SK-N-SH (cell line): ENCODE measurements at regions not wholly inside any gene's neighbourhood (a gene's known extent, or its start where the extent isn't known, plus 50 kb on each side); places are given as distances from the start of the nearest gene placed in this dataset.

Experiments
- CTCF ChIA-PET: fragments of 300-600, 350-600 bp; formaldehyde crosslinking; extraction: SDS; loops from one replicate; lab custom pipeline; 2021; lab: Yijun Ruan, JAX
- POLR2A ChIA-PET: fragments of 350-600 bp; sonication (Branson Sonifier 250); formaldehyde crosslinking; extraction: SDS; loops from one replicate; lab custom pipeline; 2020; ENCODE audit warnings: antibody characterized with exemption, inconsistent platforms; lab: Yijun Ruan, JAX
- DNase-seq: peaks from one replicate; pipeline ENCODE4 v3.0.0; 2012
- H2AFZ ChIP-seq: fragments of 200-600 bp; sonication (generic); 2 replicates; pipeline ENCODE4 v1.8.1; 2016; ENCODE audit warnings: antibody characterized with exemption, mild to moderate bottlenecking, low read depth
- H3F3A ChIP-seq: fragments of 200-600 bp; sonication (generic); replicated peaks from 2 replicates; pipeline ENCODE3; 2016; ENCODE audit warnings: antibody characterized with exemption, mild to moderate bottlenecking; ENCODE audit not compliant: insufficient read depth
- H3K27ac ChIP-seq, 2 experiments: fragments of 200-500 bp in 1 of 2; fragments of 200-600 bp in 1 of 2; sonication (Bioruptor generic) in 1 of 2; sonication (generic), shearing (Covaris generic) in 1 of 2; 2 replicates each; pipeline versions ENCODE4 v1.5.1 to v1.6.1; 2014 to 2016; ENCODE audit warnings: low read depth in 2 of 2, inconsistent platforms in 1 of 2, low read length in 1 of 2, mild to moderate bottlenecking in 1 of 2, mixed read lengths in 1 of 2
- H3K27me3 ChIP-seq: fragments of 200-600 bp; sonication (generic), shearing (Covaris generic); 2 replicates; pipeline ENCODE4 v1.6.1; 2016; ENCODE audit warnings: mixed run types; ENCODE audit not compliant: insufficient read depth
- H3K36me3 ChIP-seq, 2 experiments: fragments of 200-500 bp in 1 of 2; fragments of 200-600 bp in 1 of 2; sonication (Bioruptor generic) in 1 of 2; sonication (generic) in 1 of 2; replicated peaks in 1 of 2; 2 replicates each; pipeline versions ENCODE3 to v1.5.1; 2014 to 2016; ENCODE audit warnings: low read length in 1 of 2, mild to moderate bottlenecking in 1 of 2; ENCODE audit not compliant: insufficient read depth in 2 of 2, control insufficient read depth in 1 of 2
- H3K4me1 ChIP-seq, 2 experiments: fragments of 200-500 bp in 1 of 2; fragments of 200-600 bp in 1 of 2; sonication (Bioruptor generic) in 1 of 2; sonication (generic), shearing (Covaris generic) in 1 of 2; 2 replicates each; pipeline versions ENCODE4 v1.5.1 to v1.6.1; 2014 to 2016; ENCODE audit warnings: low read depth in 1 of 2, low read length in 1 of 2, mixed run types in 1 of 2; ENCODE audit not compliant: insufficient read depth in 2 of 2, control insufficient read depth in 1 of 2
- H3K4me2 ChIP-seq: fragments of 200-600 bp; sonication (generic), shearing (Covaris generic); 2 replicates; pipeline ENCODE4 v1.6.1; 2017; ENCODE audit warnings: mixed run types
- H3K4me3 ChIP-seq, 2 experiments: fragments of 200-500 bp in 1 of 2; fragments of 200-600 bp in 1 of 2; sonication (Bioruptor generic) in 1 of 2; sonication (generic), shearing (Covaris generic) in 1 of 2; 2 replicates each; pipeline versions ENCODE4 v1.5.1 to v1.8.1; 2014 to 2016; ENCODE audit warnings: low read depth in 2 of 2, inconsistent platforms in 1 of 2, low read length in 1 of 2, mild to moderate bottlenecking in 1 of 2, mixed read lengths in 1 of 2, moderate library complexity in 1 of 2
- H3K79me2 ChIP-seq: fragments of 200-600 bp; sonication (generic); 2 replicates; pipeline ENCODE4 v1.8.1; 2017; ENCODE audit warnings: mild to moderate bottlenecking; ENCODE audit not compliant: insufficient read depth
- H3K9ac ChIP-seq: fragments of 200-600 bp; sonication (generic); 2 replicates; pipeline ENCODE4 v1.6.1; 2017; ENCODE audit warnings: mixed run types
- H3K9me2 ChIP-seq: fragments of 200-600 bp; sonication (generic); 2 replicates; pipeline ENCODE4 v1.6.1; 2017; ENCODE audit warnings: mixed run types
- H3K9me3 ChIP-seq: fragments of 200-600 bp; sonication (generic); 2 replicates; pipeline ENCODE4 v1.6.1; 2017; ENCODE audit warnings: mixed run types, mild to moderate bottlenecking, moderate library complexity
- H4K20me1 ChIP-seq: fragments of 200-600 bp; sonication (generic); 2 replicates; pipeline ENCODE4 v1.6.1; 2017; ENCODE audit warnings: mild to moderate bottlenecking, mixed run types; ENCODE audit not compliant: insufficient read depth
- CTCF ChIP-seq: fragments of 200-600 bp; sonication (generic); IDR thresholded peaks from 2 replicates; pipeline ENCODE4 v1.6.1; 2017; ENCODE audit warnings: antibody characterized with exemption, mild to moderate bottlenecking, moderate library complexity
- EP300 ChIP-seq, 2 experiments: IDR thresholded peaks; 2 replicates each; pipeline versions ENCODE4 v1.4.0 to v1.6.1; 2012; ENCODE audit warnings: borderline replicate concordance in 1 of 2, low read depth in 1 of 2, low read length in 1 of 2
- FOSL2 ChIP-seq: IDR thresholded peaks from 2 replicates; pipeline ENCODE4 v1.4.0; 2012; ENCODE audit warnings: low read depth, mild to moderate bottlenecking, moderate library complexity, borderline replicate concordance
- FOXM1 ChIP-seq: IDR thresholded peaks from 2 replicates; pipeline ENCODE4 v1.4.0; 2012; ENCODE audit warnings: low read depth, mild to moderate bottlenecking
- JUND ChIP-seq: IDR thresholded peaks from 2 replicates; pipeline ENCODE4 v1.4.0; 2012
- MAX ChIP-seq: IDR thresholded peaks from 2 replicates; pipeline ENCODE4 v1.4.0; 2012; ENCODE audit warnings: low read depth
- MEF2A ChIP-seq: IDR thresholded peaks from 2 replicates; pipeline ENCODE4 v1.4.0; 2012; ENCODE audit warnings: low read depth, borderline replicate concordance
- MXI1 ChIP-seq: IDR thresholded peaks from 2 replicates; pipeline ENCODE4 v1.6.1; 2012; ENCODE audit warnings: mild to moderate bottlenecking, low read depth, low read length, improper control_type of control experiment
- NFIC ChIP-seq: IDR thresholded peaks from 2 replicates; pipeline ENCODE4 v1.4.0; 2012; ENCODE audit warnings: borderline replicate concordance
- NRF1 ChIP-seq: IDR thresholded peaks from 2 replicates; pipeline ENCODE4 v1.6.1; 2012; ENCODE audit warnings: low read depth, mild to moderate bottlenecking, low read length
- PBX3 ChIP-seq: IDR thresholded peaks from 2 replicates; pipeline ENCODE4; 2012
- REST ChIP-seq: IDR thresholded peaks from 2 replicates; pipeline ENCODE4 v1.6.1; 2012; ENCODE audit warnings: mild to moderate bottlenecking, low read depth, low read length, moderate library complexity
- RFX5 ChIP-seq: IDR thresholded peaks from 2 replicates; pipeline ENCODE4 v1.6.1; 2012; ENCODE audit warnings: mild to moderate bottlenecking, improper control_type of control experiment, low read length
- RXRA ChIP-seq: IDR thresholded peaks from 2 replicates; pipeline ENCODE4 v1.4.0; 2012; ENCODE audit warnings: low read depth, mild to moderate bottlenecking, borderline replicate concordance
- SIN3A ChIP-seq: IDR thresholded peaks from 2 replicates; pipeline ENCODE4 v1.6.1; 2012; ENCODE audit warnings: low read depth, mild to moderate bottlenecking, low read length, moderate library complexity, borderline replicate concordance
- TCF12 ChIP-seq: IDR thresholded peaks from 2 replicates; pipeline ENCODE4 v1.4.0; 2012
- TEAD4 ChIP-seq: IDR thresholded peaks from 2 replicates; pipeline ENCODE4 v1.4.0; 2012; ENCODE audit warnings: mild to moderate bottlenecking, borderline replicate concordance; ENCODE audit not compliant: insufficient read depth
- ZBTB33 ChIP-seq: IDR thresholded peaks from 2 replicates; pipeline ENCODE4 v1.4.0; 2012; ENCODE audit warnings: low read depth, borderline replicate concordance
- WGBS: methylation state at CpG from one replicate; pipeline ENCODE4 v1.1.6; 2017; ENCODE audit warnings: low lambda C conversion rate; 5-methylcytosine and 5-hydroxymethylcytosine counted together

- H3K4me1 ChIP-seq: peaks cover 0 to 15% of the 10 kb centered on the region in 2 experiments; a peak in 1 of 4 replicates
- ChIA-PET CTCF (interaction anchor here (1.2 kb wide), 1 partner anchor 14 kb away, joined by 3 read pairs; no protein-coding TSS in a partner anchor), POLR2A (no interaction called here)
- no peak overlapping the region for H2AFZ ChIP-seq
- H3F3A ChIP-seq: peaks cover 7% of the 10 kb centered on the region
- no peaks in the 10 kb centered on the region for H3K79me2 ChIP-seq
- no peaks in the 10 kb centered on the region for H3K27me3 ChIP-seq
- no peak overlapping the region; the same call in 1 of the 2 replicates for H3K9ac ChIP-seq
- H3K27ac ChIP-seq: peak overlapping the region in 1 of 2 experiments; percentile 61; a peak in 3 of 4 replicates
- no peak for DNase-seq
- no peak for TF ChIP-seq CTCF
- peak; percentile 49 for TF ChIP-seq TCF12
- no peak; the same call in 1 of the 2 replicates for TF ChIP-seq FOSL2
- peak in 1 of 2 experiments; percentile 75; a peak in 2 of 4 replicates for TF ChIP-seq EP300 (IDR thresholded peaks at IDR 0.05; ENCODE audit: borderline replicate concordance in 1 of 2, low read depth in 1 of 2, low read length in 1 of 2)
- peak; percentile 43; the same call in 1 of the 2 replicates for TF ChIP-seq ZBTB33
- peak; percentile 43; the same call in 1 of the 2 replicates for TF ChIP-seq MEF2A
- peak; percentile 44; the same call in 1 of the 2 replicates for TF ChIP-seq NFIC
- no peak for TF ChIP-seq MXI1
- peak; percentile 63; the same call in 1 of the 2 replicates for TF ChIP-seq TEAD4
- TF ChIP-seq RXRA: no peak
- no peak for TF ChIP-seq RFX5
- TF ChIP-seq NRF1: no peak
- TF ChIP-seq FOXM1: 0 out of 2 replicates have a peak, but pooled peaks have one; percentile 18
- no peak for TF ChIP-seq SIN3A
- TF ChIP-seq PBX3: peak; percentile 86
- no peak for TF ChIP-seq REST
- TF ChIP-seq MAX: no peak
- peak; percentile 57 for TF ChIP-seq JUND
- 57% methylated on average over 8 of the region's 8 CpGs for WGBS
- H3K4me2 ChIP-seq: no peak overlapping the region
- H3K9me3 ChIP-seq: no peaks in the 10 kb centered on the region
- H3K4me3 ChIP-seq: no peak overlapping the region
- H3K36me3 ChIP-seq: no peaks in the 10 kb centered on the region
- no peaks in the 10 kb centered on the region for H3K9me2 ChIP-seq
- no peaks in the 10 kb centered on the region for H4K20me1 ChIP-seq
Measured at GRCh38 chr6:155795173-155795796, 339.6 kb upstream of the NOX3 start.
